HEK293 (cell line): ENCODE measurements at regions not wholly inside any gene's neighbourhood (a gene's known extent, or its start where the extent isn't known, plus 50 kb on each side); places are given as distances from the start of the nearest gene placed in this dataset.

Experiments used
- CTCF ChIA-PET: fragments of 350-600 bp; formaldehyde crosslinking; extraction: SDS; loops from one replicate; lab custom pipeline; 2021; ENCODE audit warnings: antibody characterized with exemption; lab: Yijun Ruan, JAX
- POLR2A ChIA-PET: fragments of 300-600 bp; formaldehyde crosslinking; extraction: SDS; loops from one replicate; lab custom pipeline; 2020; ENCODE audit warnings: antibody characterized with exemption, inconsistent platforms; lab: Yijun Ruan, JAX
- H3K27ac ChIP-seq: fragments of 200-500 bp; sonication (Bioruptor generic); 2 replicates; pipeline ENCODE4 v1.5.1; 2014; ENCODE audit warnings: low read depth, low read length, control low read depth, inconsistent platforms; ENCODE audit errors: extremely low read depth
- H3K36me3 ChIP-seq, 2 experiments: fragments of 200-500 bp in 1 of 2; sonication (Bioruptor generic) in 1 of 2; 1 replicate in 1 of 2; 2 replicates in 1 of 2; pipeline ENCODE4 v1.5.1; 2014 to 2017; ENCODE audit warnings: inconsistent platforms in 2 of 2, low read length in 2 of 2; ENCODE audit not compliant: control insufficient read depth in 2 of 2, insufficient read depth in 1 of 2
- H3K4me1 ChIP-seq: fragments of 200-500 bp; sonication (Bioruptor generic); 2 replicates; pipeline ENCODE4 v1.5.1; 2014; ENCODE audit warnings: mild to moderate bottlenecking, low read length, inconsistent platforms; ENCODE audit not compliant: control insufficient read depth, insufficient read depth
- H3K4me3 ChIP-seq: 2 replicates; pipeline ENCODE4 v1.5.1; 2011; ENCODE audit warnings: low read depth, mild to moderate bottlenecking, control low read depth, low read length, moderate library complexity
- H3K9me3 ChIP-seq: fragments of 200-500 bp; sonication (Bioruptor generic); 2 replicates; pipeline ENCODE4 v1.5.1; 2014; ENCODE audit warnings: low read depth, low read length, inconsistent platforms; ENCODE audit not compliant: control insufficient read depth, insufficient read depth
- FEZF1 ChIP-seq: fragments of 450-650 bp; formaldehyde crosslinking; IDR thresholded peaks from 2 replicates; pipeline ENCODE4 v1.5.1; 2016; ENCODE audit warnings: missing biosample characterization, missing genetic modification characterization
- GLI4 ChIP-seq: fragments of 450-650 bp; formaldehyde crosslinking; IDR thresholded peaks from 2 replicates; pipeline ENCODE4 v1.5.1; 2016; ENCODE audit warnings: missing biosample characterization, missing genetic modification characterization
- MEIS1 ChIP-seq: sonication (generic); formaldehyde crosslinking; IDR thresholded peaks from 2 replicates; pipeline ENCODE4 v1.8.1; 2022; ENCODE audit warnings: missing genetic modification reagents, mild to moderate bottlenecking, borderline replicate concordance
- YY1 ChIP-seq: fragments of 450-650 bp; formaldehyde crosslinking; IDR thresholded peaks from 2 replicates; pipeline ENCODE4 v1.5.1; 2018; ENCODE audit warnings: missing biosample characterization, missing genetic modification characterization
- ZBTB7A ChIP-seq: fragments of 450-650 bp; formaldehyde crosslinking; IDR thresholded peaks from 2 replicates; pipeline ENCODE4 v1.5.1; 2016; ENCODE audit warnings: low read depth, missing biosample characterization, missing genetic modification characterization
- ZBTB8A ChIP-seq: fragments of 450-650 bp; formaldehyde crosslinking; IDR thresholded peaks from 2 replicates; pipeline ENCODE4 v1.5.1; 2016; ENCODE audit warnings: missing biosample characterization, missing genetic modification characterization
- ZIC2 ChIP-seq: fragments of 450-650 bp; formaldehyde crosslinking; IDR thresholded peaks from 2 replicates; pipeline ENCODE4 v1.5.1; 2016; ENCODE audit warnings: missing biosample characterization, missing genetic modification characterization
- ZNF169 ChIP-seq: fragments of 450-650 bp; formaldehyde crosslinking; IDR thresholded peaks from 2 replicates; pipeline ENCODE4 v1.5.1; 2016; ENCODE audit warnings: missing biosample characterization, missing genetic modification characterization
- ZNF211 ChIP-seq: fragments of 450-650 bp; formaldehyde crosslinking; IDR thresholded peaks from 2 replicates; pipeline ENCODE4 v1.5.1; 2016; ENCODE audit warnings: low read depth, missing biosample characterization, missing genetic modification characterization
- ZNF214 ChIP-seq: fragments of 450-650 bp; formaldehyde crosslinking; IDR thresholded peaks from 2 replicates; pipeline ENCODE4 v1.5.1; 2017; ENCODE audit warnings: missing biosample characterization, mild to moderate bottlenecking, missing genetic modification characterization, borderline replicate concordance
- ZNF23 ChIP-seq: fragments of 450-650 bp; formaldehyde crosslinking; IDR thresholded peaks from 2 replicates; pipeline ENCODE4 v1.5.1; 2016; ENCODE audit warnings: missing biosample characterization, missing genetic modification characterization, borderline replicate concordance
- ZNF239 ChIP-seq: fragments of 450-650 bp; formaldehyde crosslinking; IDR thresholded peaks from 2 replicates; pipeline ENCODE4 v1.5.1; 2016; ENCODE audit warnings: missing biosample characterization, missing genetic modification characterization
- ZNF274 ChIP-seq, 2 experiments: fragments of 200-500 bp in 1 of 2; fragments of 450-650 bp in 1 of 2; sonication (Bioruptor generic) in 1 of 2; formaldehyde crosslinking in 1 of 2; IDR thresholded peaks; 2 replicates each; pipeline versions ENCODE4 v1.5.1 to v1.6.1; 2014 to 2016; ENCODE audit warnings: borderline replicate concordance in 1 of 2, inconsistent platforms in 1 of 2, low read length in 1 of 2, missing biosample characterization in 1 of 2, missing genetic modification characterization in 1 of 2
- ZNF335 ChIP-seq: fragments of 450-650 bp; formaldehyde crosslinking; conservative IDR thresholded peaks from 2 replicates; pipeline ENCODE4 v1.5.1; 2016; ENCODE audit warnings: missing biosample characterization, missing genetic modification characterization
- ZNF596 ChIP-seq: fragments of 450-650 bp; IDR thresholded peaks from 2 replicates; pipeline ENCODE4 v1.5.0; 2018; ENCODE audit warnings: missing biosample characterization, mild to moderate bottlenecking, missing genetic modification characterization, moderate library complexity
- ZNF626 ChIP-seq: fragments of 450-650 bp; sonication (Bioruptor Pico); formaldehyde crosslinking; IDR thresholded peaks from 2 replicates; pipeline ENCODE4 v1.5.1; 2018; ENCODE audit warnings: missing biosample characterization, missing genetic modification characterization, inconsistent platforms
- ZNF768 ChIP-seq: fragments of 450-650 bp; formaldehyde crosslinking; IDR thresholded peaks from 2 replicates; pipeline ENCODE4 v1.5.1; 2018; ENCODE audit warnings: missing biosample characterization, mild to moderate bottlenecking, missing genetic modification characterization
- ZNF785 ChIP-seq: fragments of 450-650 bp; formaldehyde crosslinking; IDR thresholded peaks from 2 replicates; pipeline ENCODE4 v1.5.1; 2016; ENCODE audit warnings: missing biosample characterization, missing genetic modification characterization
- ZNF843 ChIP-seq: fragments of 450-650 bp; formaldehyde crosslinking; IDR thresholded peaks from 2 replicates; pipeline ENCODE4 v1.5.1; 2016; ENCODE audit warnings: missing biosample characterization, missing genetic modification characterization
- ZSCAN16 ChIP-seq: fragments of 450-650 bp; formaldehyde crosslinking; IDR thresholded peaks from 2 replicates; pipeline ENCODE4 v1.5.1; 2016; ENCODE audit warnings: missing biosample characterization, missing genetic modification characterization
- TF ChIP-seq, protein P1 (sequence below): fragments of 450-650 bp; formaldehyde crosslinking; IDR thresholded peaks from 2 replicates; pipeline ENCODE4 v1.5.1; 2016; ENCODE audit warnings: missing biosample characterization, missing genetic modification characterization
- TF ChIP-seq, protein P2 (sequence below): fragments of 450-650 bp; formaldehyde crosslinking; IDR thresholded peaks from 2 replicates; pipeline ENCODE4 v1.5.1; 2016; ENCODE audit warnings: missing biosample characterization, missing genetic modification characterization
- TF ChIP-seq, protein P3 (sequence below): fragments of 450-650 bp; formaldehyde crosslinking; IDR thresholded peaks from 2 replicates; pipeline ENCODE4 v1.5.1; 2016; ENCODE audit warnings: missing biosample characterization, missing genetic modification characterization, borderline replicate concordance
- TF ChIP-seq, protein P4 (sequence below): fragments of 450-650 bp; formaldehyde crosslinking; IDR thresholded peaks from 2 replicates; pipeline ENCODE4 v1.5.1; 2016; ENCODE audit warnings: missing biosample characterization, missing genetic modification characterization
- TF ChIP-seq, protein P5 (sequence below): fragments of 450-650 bp; formaldehyde crosslinking; IDR thresholded peaks from 2 replicates; pipeline ENCODE4 v1.5.1; 2016; ENCODE audit warnings: missing biosample characterization, missing genetic modification characterization
- TF ChIP-seq, protein P6 (sequence below): fragments of 450-650 bp; formaldehyde crosslinking; IDR thresholded peaks from 2 replicates; pipeline ENCODE4 v1.5.1; 2016; ENCODE audit warnings: missing biosample characterization, missing genetic modification characterization
- TF ChIP-seq, protein P7 (sequence below): fragments of 450-650 bp; formaldehyde crosslinking; IDR thresholded peaks from 2 replicates; pipeline ENCODE4; 2016; ENCODE audit warnings: missing biosample characterization, missing genetic modification characterization

DNA sequence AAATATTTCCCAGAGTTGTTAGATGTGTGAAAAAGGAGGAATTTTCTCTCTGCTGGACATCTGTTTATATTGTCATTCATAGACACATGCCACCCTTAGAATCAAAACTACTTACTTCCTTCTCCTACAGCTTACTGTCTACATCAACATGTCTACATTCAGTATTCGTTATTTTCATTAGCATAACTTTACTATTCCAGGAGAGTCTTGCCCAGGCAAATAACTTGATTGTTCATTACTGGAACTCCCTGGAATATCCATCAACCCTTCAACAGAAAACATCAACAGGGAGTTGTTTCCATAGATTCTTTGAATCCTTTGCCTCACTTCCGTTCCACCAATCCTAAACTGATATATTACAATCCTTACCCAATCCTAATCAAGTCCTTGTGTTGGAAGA, 457.5 kb upstream of the ZNF608 start (continued):
- TF ChIP-seq, protein P1, sequence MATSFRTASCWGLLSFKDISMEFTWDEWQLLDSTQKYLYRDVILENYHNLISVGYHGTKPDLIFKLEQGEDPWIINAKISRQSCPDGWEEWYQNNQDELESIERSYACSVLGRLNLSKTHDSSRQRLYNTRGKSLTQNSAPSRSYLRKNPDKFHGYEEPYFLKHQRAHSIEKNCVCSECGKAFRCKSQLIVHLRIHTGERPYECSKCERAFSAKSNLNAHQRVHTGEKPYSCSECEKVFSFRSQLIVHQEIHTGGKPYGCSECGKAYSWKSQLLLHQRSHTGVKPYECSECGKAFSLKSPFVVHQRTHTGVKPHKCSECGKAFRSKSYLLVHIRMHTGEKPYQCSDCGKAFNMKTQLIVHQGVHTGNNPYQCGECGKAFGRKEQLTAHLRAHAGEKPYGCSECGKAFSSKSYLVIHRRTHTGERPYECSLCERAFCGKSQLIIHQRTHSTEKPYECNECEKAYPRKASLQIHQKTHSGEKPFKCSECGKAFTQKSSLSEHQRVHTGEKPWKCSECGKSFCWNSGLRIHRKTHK (tag by site-specific recombination) = no peak
- TF ChIP-seq, protein P2, sequence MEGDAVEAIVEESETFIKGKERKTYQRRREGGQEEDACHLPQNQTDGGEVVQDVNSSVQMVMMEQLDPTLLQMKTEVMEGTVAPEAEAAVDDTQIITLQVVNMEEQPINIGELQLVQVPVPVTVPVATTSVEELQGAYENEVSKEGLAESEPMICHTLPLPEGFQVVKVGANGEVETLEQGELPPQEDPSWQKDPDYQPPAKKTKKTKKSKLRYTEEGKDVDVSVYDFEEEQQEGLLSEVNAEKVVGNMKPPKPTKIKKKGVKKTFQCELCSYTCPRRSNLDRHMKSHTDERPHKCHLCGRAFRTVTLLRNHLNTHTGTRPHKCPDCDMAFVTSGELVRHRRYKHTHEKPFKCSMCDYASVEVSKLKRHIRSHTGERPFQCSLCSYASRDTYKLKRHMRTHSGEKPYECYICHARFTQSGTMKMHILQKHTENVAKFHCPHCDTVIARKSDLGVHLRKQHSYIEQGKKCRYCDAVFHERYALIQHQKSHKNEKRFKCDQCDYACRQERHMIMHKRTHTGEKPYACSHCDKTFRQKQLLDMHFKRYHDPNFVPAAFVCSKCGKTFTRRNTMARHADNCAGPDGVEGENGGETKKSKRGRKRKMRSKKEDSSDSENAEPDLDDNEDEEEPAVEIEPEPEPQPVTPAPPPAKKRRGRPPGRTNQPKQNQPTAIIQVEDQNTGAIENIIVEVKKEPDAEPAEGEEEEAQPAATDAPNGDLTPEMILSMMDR = no peak
- no peak for TF ChIP-seq ZNF23 (tag by site-specific recombination)
- no peak for TF ChIP-seq ZNF785 (tag by site-specific recombination)
- TF ChIP-seq, protein P3, sequence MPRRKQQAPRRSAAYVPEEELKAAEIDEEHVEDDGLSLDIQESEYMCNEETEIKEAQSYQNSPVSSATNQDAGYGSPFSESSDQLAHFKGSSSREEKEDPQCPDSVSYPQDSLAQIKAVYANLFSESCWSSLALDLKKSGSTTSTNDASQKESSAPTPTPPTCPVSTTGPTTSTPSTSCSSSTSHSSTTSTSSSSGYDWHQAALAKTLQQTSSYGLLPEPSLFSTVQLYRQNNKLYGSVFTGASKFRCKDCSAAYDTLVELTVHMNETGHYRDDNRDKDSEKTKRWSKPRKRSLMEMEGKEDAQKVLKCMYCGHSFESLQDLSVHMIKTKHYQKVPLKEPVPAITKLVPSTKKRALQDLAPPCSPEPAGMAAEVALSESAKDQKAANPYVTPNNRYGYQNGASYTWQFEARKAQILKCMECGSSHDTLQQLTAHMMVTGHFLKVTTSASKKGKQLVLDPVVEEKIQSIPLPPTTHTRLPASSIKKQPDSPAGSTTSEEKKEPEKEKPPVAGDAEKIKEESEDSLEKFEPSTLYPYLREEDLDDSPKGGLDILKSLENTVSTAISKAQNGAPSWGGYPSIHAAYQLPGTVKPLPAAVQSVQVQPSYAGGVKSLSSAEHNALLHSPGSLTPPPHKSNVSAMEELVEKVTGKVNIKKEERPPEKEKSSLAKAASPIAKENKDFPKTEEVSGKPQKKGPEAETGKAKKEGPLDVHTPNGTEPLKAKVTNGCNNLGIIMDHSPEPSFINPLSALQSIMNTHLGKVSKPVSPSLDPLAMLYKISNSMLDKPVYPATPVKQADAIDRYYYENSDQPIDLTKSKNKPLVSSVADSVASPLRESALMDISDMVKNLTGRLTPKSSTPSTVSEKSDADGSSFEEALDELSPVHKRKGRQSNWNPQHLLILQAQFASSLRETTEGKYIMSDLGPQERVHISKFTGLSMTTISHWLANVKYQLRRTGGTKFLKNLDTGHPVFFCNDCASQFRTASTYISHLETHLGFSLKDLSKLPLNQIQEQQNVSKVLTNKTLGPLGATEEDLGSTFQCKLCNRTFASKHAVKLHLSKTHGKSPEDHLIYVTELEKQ (tag by site-specific recombination) = no peak
- no peak for TF ChIP-seq ZNF211 (tag by site-specific recombination)
- TF ChIP-seq ZNF596 (tag by site-specific recombination) = no peak
- no peak for TF ChIP-seq ZIC2 (tag by site-specific recombination)
- no peak for TF ChIP-seq ZBTB8A (tag by site-specific recombination)
- TF ChIP-seq ZSCAN16 (tag by site-specific recombination) = no peak
- TF ChIP-seq ZNF768 (tag by site-specific recombination) = no peak
- TF ChIP-seq ZNF214 (tag by site-specific recombination) = no peak
- TF ChIP-seq YY1 (tag by site-specific recombination) = no peak
- no peak for TF ChIP-seq ZNF239
- TF ChIP-seq ZNF274 (IDR thresholded peaks at IDR 0.05; ENCODE audit: low read length) = no peak
- TF ChIP-seq ZNF274 (tag by site-specific recombination; IDR thresholded peaks at IDR 0.05; ENCODE audit: borderline replicate concordance) = no peak
- TF ChIP-seq, all 188 proteins: peak for 0

DNA sequence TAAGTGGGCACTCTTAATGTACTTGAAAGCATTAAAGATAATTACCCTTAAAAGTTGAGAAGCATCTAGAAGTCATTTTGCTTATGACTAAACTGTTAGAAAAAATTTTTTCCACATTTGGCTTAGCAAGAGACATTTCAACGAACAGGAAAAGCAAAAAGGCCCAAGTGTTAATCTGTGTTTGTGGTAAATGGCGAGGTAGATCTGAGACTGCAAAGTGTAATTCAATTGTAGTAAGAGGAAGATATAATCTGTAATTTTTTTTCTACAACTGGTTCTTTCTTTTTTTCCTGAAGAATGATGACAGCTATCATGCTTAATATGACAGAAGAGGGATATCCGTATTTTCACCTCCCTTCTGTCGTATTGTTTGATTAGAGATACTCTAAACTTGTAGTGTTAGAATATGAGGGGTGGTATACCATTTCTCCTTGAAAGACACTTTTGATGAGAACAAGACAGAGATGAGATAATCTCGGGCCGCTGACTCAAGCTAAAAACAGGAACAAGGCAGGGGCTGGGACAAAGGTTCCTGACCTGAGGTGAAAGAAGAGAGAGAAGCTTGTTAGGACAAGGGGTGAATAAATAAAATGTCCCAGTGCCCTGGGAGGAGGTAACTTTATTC, 459.3 kb upstream of the ZNF608 start:
- POLR2A ChIA-PET = no interaction called here
- H3K4me3 ChIP-seq = no peak overlapping the region
- TF ChIP-seq, protein P4, sequence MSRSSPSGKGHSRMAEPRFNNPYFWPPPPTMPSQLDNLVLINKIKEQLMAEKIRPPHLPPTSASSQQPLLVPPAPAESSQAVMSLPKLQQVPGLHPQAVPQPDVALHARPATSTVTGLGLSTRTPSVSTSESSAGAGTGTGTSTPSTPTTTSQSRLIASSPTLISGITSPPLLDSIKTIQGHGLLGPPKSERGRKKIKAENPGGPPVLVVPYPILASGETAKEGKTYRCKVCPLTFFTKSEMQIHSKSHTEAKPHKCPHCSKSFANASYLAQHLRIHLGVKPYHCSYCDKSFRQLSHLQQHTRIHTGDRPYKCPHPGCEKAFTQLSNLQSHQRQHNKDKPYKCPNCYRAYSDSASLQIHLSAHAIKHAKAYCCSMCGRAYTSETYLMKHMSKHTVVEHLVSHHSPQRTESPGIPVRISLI (tag by site-specific recombination) = no peak
- TF ChIP-seq GLI4 (tag by site-specific recombination) = no peak
- no peak for TF ChIP-seq FEZF1 (tag by site-specific recombination)
- no peak for TF ChIP-seq MEIS1 (CRISPR knock-in tag)
- TF ChIP-seq ZNF626 (tag by site-specific recombination) = no peak
- TF ChIP-seq ZNF843 = no peak
- TF ChIP-seq ZNF169 (tag by site-specific recombination) = no peak
- TF ChIP-seq, protein P5, sequence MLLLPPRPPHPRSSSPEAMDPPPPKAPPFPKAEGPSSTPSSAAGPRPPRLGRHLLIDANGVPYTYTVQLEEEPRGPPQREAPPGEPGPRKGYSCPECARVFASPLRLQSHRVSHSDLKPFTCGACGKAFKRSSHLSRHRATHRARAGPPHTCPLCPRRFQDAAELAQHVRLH (tag by site-specific recombination) = no peak
- no peak for TF ChIP-seq ZBTB7A
- TF ChIP-seq, protein P6, sequence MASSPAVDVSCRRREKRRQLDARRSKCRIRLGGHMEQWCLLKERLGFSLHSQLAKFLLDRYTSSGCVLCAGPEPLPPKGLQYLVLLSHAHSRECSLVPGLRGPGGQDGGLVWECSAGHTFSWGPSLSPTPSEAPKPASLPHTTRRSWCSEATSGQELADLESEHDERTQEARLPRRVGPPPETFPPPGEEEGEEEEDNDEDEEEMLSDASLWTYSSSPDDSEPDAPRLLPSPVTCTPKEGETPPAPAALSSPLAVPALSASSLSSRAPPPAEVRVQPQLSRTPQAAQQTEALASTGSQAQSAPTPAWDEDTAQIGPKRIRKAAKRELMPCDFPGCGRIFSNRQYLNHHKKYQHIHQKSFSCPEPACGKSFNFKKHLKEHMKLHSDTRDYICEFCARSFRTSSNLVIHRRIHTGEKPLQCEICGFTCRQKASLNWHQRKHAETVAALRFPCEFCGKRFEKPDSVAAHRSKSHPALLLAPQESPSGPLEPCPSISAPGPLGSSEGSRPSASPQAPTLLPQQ = no peak
- no peak for TF ChIP-seq ZNF335 (tag by site-specific recombination)
- TF ChIP-seq, protein P7, sequence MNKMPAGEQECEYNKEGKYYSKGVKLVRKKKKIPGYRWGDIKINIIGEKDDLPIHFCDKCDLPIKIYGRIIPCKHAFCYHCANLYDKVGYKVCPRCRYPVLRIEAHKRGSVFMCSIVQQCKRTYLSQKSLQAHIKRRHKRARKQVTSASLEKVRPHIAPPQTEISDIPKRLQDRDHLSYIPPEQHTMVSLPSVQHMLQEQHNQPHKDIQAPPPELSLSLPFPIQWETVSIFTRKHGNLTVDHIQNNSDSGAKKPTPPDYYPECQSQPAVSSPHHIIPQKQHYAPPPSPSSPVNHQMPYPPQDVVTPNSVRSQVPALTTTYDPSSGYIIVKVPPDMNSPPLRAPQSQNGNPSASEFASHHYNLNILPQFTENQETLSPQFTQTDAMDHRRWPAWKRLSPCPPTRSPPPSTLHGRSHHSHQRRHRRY = no peak
- TF ChIP-seq, all 188 proteins: peak for 0
- CTCF ChIA-PET = no interaction called here
- Histone ChIP-seq H3K4me1 (no peaks in the 10 kb centered on the region; the same call in 1 of the 2 replicates), H3K9me3 (no peaks in the 10 kb centered on the region), H3K27ac (no peak overlapping the region), H3K36me3 (no peaks in the 10 kb centered on the region)
